ENCODE measurements at regions not wholly inside any gene's neighbourhood (a gene's known extent, or its start where the extent isn't known, plus 50 kb on each side); places are given as distances from the start of the nearest gene placed in this dataset.

- Mint-ChIP-seq H3K4me3 (no peak overlapping the region), H3K36me3 (ENCODE audit: insufficient read depth in 1 of 3, low read depth in 3 of 3) (peaks cover 8 to 18% (median 9%) of the 10 kb centered on the region in 3 experiments), H3K27ac (peak overlapping the region in 1 of 3 experiments; percentile 86; a peak in 2 of 7 replicates), H3K4me1 (peaks cover 17 to 21% of the 10 kb centered on the region in 2 experiments), H3K27me3 (ENCODE audit: low read depth) (no peaks in the 10 kb centered on the region; the same call in 1 of the 2 replicates), H3K9me3 (peaks cover 8 to 9% of the 10 kb centered on the region in 2 experiments; a peak in 4 of 5 replicates)
- no peak for DNase-seq
- WGBS (ENCODE audit: extremely low coverage, insufficient read length, low lambda C conversion rate), result no CpG with 5 or more reads among the region's 4 CpGs
- Histone ChIP-seq H4K91ac (ENCODE audit: insufficient read length, low read depth, low read length) (no peak overlapping the region), H3K9me3 (ENCODE audit: control insufficient read depth, low read depth, low read length) (no peaks in the 10 kb centered on the region), H3K79me2 (ENCODE audit: insufficient read depth, low read length) (no peaks in the 10 kb centered on the region), H3K9ac (ENCODE audit: extremely low read depth, insufficient read length, low read length) (no peak overlapping the region), H2BK20ac (ENCODE audit: low read depth, low read length, poor library complexity, severe bottlenecking) (no peak overlapping the region), H2AK5ac (ENCODE audit: insufficient read length, low read length) (no peak overlapping the region), H2BK15ac (ENCODE audit: low read depth, low read length) (no peak overlapping the region), H3K79me1 (ENCODE audit: insufficient read depth, low read depth, low read length, poor library complexity, severe bottlenecking) (no peaks in the 10 kb centered on the region), H3K23ac (ENCODE audit: insufficient read length, low read depth, low read length) (no peak overlapping the region), H3K4me1 (ENCODE audit: insufficient read depth, low read length) (peaks cover 2% of the 10 kb centered on the region; the same call in 1 of the 2 replicates), H2AFZ (ENCODE audit: low read length) (no peak overlapping the region), H3K27ac (ENCODE audit: insufficient read length, low read depth, low read length) (no peak overlapping the region), H4K20me1 (ENCODE audit: control insufficient read depth, insufficient read depth, insufficient read length) (no peaks in the 10 kb centered on the region), H2BK120ac (ENCODE audit: low read depth, low read length, poor library complexity, severe bottlenecking) (no peak overlapping the region), H2BK5ac (ENCODE audit: insufficient read length, low read length) (no peak overlapping the region), H3K4ac (ENCODE audit: low read depth, low read length) (no peak overlapping the region), H3K4me2 (ENCODE audit: insufficient read depth, insufficient read length, low read length) (no peak overlapping the region), H4K8ac (replicated peaks; ENCODE audit: insufficient read length, low read depth, low read length) (no peak overlapping the region), H3K18ac (ENCODE audit: insufficient read length, low read depth, low read length) (no peak overlapping the region), H3K27me3 (ENCODE audit: insufficient read depth, low read length) (no peaks in the 10 kb centered on the region), H4K5ac (ENCODE audit: insufficient read length, low read depth, low read length) (no peak overlapping the region), H2BK12ac (ENCODE audit: insufficient read length, low read depth, low read length) (no peak overlapping the region), H3K56ac (ENCODE audit: insufficient read length, low read depth, low read length) (no peak overlapping the region), H3T11ph (ENCODE audit: low read length) (no peak overlapping the region), H3K14ac (ENCODE audit: insufficient read depth, low read length) (no peak overlapping the region), H3K23me2 (ENCODE audit: insufficient read length, low read depth, low read length, poor library complexity, severe bottlenecking) (peaks cover 3% of the 10 kb centered on the region)
- no peak for TF ChIP-seq CTCF (conservative IDR thresholded peaks at IDR 0.05)
These were observed 56.9 kb upstream of the BEND6 start for GRCh38 chr6:56897789-56898529.
